Stimulated activated CD4-positive, alpha-beta T cell treated with anti-CD3 and anti-CD28 coated beads, Interleukin-15, amount 100 ng/mL, for 24 hours (primary cell): ENCODE measurements at regions not wholly inside any gene's neighbourhood (a gene's known extent, or its start where the extent isn't known, plus 50 kb on each side); places are given as distances from the start of the nearest gene placed in this dataset.

ENCODE experiments used
- DNase-seq: peaks from one replicate; pipeline ENCODE4 v3.0.0-alpha.2; 2020

DNA sequence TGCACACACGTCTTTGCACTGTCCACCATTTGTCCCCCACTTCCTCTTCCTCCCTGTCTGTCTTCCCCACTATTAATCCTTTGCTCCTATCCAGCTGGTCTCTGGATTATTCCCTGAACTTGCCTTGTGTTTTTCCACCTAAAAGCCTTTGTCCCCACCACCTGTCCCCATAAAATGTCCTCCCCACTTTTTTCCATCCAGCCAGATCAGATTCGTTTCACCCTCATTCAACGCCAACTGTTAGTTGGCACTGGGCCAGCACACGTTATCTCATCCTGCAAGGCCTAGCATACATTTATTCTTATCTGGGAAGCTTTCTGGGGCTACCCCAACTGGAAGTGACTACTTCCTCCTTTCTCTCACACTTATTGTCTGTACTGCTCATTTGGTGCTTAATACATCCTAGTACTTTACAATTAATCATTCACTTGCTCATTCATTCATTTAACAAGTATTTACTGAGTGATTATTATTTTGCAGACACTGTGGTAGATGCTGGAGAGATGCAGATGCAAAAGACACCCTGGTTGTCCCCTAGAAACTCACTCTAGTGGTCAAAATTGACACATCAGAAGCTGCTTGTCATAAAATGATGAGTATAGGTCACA is 96.2 kb downstream of the RASSF10 start:
- no peak for DNase-seq

GRCh38 chr11:13107544-13108044 is 98.5 kb downstream of the RASSF10 start:
- no peak for DNase-seq

- DNase-seq = no peak
Observed at GRCh38 chr11:13108416-13108815, 99.3 kb downstream of the RASSF10 start.

DNA sequence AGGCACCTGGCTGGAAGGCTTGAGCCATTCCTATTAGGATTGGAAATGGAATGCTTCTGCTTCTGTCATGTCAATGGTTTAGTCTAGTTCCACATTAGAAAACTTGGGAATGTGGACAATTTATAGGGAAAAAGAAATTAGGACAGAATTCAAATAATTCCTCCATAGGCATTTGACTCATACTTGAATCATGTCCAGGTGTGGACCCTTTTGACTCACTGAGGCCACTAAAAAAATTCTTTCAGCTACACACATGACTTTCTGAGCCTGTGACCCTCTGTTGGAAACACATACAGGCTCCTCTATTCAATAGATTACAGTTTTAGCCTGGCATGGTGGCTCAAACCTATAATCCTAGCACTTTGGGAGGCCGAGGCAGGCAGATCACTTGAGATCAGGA is 100.5 kb downstream of the RASSF10 start:
- no peak for DNase-seq

GRCh38 chr11:13110145-13110544 is 101.0 kb downstream of the RASSF10 start:
- DNase-seq = no peak

DNA sequence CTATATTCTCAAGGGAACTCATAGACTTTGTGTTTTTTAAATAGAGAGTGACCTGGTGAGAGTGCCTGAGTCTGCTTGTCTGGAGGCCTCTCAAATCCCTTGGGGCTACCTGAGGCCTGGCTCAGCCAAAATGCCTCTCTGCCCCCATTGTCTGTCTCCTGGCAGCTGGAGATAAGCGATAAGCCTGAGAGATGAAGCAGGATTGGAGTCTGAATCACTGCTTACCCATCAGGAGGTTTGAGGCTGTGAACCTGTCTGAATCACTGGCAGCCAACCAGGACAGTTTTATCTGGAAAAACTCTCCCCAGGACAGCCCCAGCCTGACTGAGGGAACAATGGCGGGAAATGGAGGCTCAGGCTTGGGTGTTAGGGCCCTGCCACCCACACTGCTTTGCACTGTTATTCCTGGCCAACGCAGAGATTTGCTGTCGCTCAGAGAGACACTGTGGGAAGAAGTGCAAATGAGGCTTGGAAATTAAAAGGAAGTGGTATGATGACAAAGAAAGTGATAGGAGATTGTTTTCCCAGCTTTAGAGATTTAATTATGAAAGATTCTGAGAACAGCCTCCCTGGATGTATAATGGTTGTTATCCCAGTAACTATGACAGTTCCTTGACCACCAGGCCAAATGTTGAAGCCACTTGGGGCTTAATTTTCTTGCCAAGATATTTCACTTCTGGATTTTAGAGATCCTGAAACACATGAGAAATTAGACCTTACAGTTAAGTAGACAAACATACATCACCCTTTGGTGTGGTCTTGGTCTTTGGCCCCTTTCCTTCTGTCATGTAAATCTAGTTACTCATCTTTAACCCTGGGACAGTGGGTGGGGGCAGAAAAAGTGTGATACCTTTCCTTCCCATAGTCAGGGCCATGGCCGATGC is 102.1 kb downstream of the RASSF10 start:
- DNase-seq = no peak

GRCh38 chr11:13111813-13112130 is 102.7 kb downstream of the RASSF10 start:
- DNase-seq = no peak

DNA sequence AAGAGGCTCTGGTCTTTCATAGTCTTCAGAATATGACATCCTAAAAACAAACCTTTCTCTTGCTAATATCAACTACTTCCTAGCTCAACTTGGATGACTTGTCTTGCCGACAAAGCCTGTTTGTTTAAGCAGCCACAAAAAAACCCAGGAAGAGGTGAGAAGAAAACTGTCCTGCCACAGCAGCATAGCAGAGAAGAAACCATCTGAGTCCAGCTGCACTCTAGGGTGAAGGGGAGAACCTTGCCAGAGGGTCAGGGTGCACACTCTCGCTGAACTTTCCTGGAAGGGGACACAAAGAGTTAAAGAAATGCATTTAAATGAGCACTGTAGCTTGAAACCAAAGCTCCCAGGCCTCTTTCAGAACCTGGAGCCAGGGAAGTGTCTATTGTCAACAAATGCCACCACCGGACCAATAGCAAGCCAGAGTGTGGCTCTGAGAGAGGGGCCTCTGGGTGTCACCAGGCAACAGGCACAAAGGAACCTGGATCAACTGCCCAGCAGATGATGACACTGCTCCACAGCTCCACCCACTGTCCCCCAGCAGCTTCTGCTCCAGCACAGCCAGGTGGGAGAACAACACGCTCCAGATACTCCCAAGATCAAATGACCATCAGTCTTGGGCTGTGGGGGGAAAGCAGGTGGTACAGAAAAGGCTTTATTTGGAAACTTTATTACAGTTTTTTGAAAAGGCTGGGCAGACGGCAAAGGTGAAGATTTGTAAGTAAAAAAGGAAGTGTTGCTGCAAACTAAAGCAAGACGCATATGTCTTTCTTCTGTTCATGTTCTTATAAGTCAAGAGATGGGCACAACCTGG is 105.7 kb downstream of the RASSF10 start:
- DNase-seq = no peak

- no peak for DNase-seq
Observed at GRCh38 chr11:13115380-13115675, 106.2 kb downstream of the RASSF10 start.

DNA sequence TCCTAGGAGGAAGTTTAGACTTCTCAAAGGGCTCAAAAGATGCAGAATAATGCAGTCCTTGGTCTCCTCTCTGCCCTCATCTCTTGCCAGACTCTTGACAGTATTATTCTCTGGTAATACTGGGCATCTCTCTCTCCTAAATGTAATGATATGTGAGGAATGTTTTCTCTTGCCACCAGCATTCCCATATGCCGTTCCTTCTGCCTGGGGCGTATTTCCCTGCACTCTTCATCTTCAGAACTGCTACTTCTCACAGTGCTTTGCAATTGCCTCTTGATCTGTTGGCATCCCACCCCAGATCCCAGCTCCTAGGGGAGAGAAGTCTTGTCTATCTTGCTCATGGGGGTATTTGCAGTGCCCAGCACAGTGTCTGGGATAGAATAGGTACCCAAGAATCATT is 107.4 kb downstream of the RASSF10 start:
- DNase-seq = no peak

- no peak for DNase-seq
Observed at GRCh38 chr11:13117344-13117743, 108.2 kb downstream of the RASSF10 start.

- no peak for DNase-seq
Observed at GRCh38 chr11:13118194-13118593, 109.1 kb downstream of the RASSF10 start.

- DNase-seq = no peak
Observed at GRCh38 chr11:13118650-13119049, 109.5 kb downstream of the RASSF10 start.

GRCh38 chr11:13119361-13119760 is 110.2 kb downstream of the RASSF10 start:
- no peak for DNase-seq

- DNase-seq = no peak
Observed at GRCh38 chr11:13119941-13120520, 110.9 kb downstream of the RASSF10 start.

GRCh38 chr11:13120691-13121090 is 111.6 kb downstream of the RASSF10 start:
- DNase-seq = no peak

GRCh38 chr11:13126430-13126829 is 117.3 kb downstream of the RASSF10 start:
- DNase-seq = no peak

- no peak for DNase-seq
Observed at GRCh38 chr11:13127161-13127560, 118.0 kb downstream of the RASSF10 start.

- no peak for DNase-seq
Observed at GRCh38 chr11:13128354-13128753, 119.2 kb downstream of the RASSF10 start.

- no peak for DNase-seq
Observed at GRCh38 chr11:13134066-13134465, 125.0 kb downstream of the RASSF10 start.

DNA sequence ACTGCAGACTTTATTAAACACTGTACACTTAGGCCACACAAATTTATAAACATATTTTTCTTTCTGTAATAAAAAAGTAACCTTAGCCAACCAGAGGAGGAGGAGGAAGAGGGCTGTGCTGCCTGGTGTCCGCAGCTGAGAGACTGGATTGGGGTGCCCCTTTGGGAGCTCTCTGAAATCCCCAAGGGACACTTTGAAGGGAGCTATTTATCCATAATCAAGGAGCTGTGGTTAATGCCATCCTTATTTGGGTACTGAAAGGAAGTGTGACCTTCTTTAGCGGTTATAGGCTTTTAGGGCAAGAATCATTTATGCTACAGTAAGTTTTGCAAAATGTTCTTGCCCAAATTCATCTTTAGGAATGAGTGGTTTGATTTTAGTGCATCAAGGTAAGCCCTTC is 125.8 kb downstream of the RASSF10 start:
- no peak for DNase-seq

DNA sequence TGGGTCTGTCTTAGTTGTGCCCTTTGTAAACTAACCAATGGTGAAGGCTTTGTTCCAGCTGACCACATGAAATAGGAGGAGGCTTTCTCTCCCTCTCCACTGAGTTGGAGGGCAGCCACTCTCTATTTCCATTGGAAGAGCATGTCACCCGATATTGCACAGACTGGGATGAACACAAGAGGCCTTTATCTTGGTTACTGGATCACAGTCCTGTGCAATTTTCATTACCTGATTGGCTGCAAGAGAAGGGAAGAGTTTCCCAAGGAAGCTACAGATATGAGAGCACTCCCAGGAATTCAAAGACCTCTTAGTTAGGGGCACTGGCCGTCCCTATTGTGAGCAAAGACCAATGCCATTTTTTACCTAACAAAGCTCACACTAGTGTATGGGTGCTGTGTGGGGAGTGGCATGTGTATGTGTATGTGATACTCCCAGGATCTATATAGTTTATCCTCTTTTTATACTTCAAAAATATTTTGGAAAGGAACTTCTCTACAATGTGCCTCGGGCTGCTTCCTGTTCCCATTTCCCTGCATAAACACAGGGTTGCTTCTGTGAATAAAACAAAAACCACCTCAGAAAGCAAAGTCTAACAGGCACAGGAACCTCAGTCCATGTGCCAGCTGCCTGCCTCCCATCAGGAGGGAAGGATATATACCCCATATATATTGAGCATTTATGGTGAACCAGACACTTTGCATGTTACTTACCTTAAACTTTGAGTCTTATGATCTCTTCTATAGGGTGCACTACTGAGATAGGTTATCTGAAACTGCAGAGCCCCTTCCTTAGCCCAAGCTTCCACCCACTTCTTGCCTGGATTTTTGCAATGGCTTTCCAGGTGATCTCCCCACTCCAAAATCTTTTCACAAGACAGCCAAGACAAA is 126.5 kb downstream of the RASSF10 start:
- no peak for DNase-seq

DNA sequence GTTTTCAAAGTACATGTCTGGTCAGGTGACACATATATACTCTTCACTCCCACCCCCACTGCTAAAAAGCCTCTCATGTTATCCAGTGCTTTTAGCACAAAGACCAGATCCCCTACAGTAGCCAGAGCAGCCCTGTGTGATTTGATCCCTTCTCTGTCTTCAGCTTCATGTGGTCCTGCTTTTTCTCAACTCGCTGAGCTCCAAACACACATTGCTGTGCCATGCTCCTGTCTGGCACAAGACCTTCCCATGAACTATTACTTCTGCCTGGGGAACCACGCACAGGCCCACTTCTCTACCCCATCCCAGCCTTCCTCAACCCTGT is 127.1 kb downstream of the RASSF10 start:
- DNase-seq = no peak
